Adrenal gland (tissue), 9 donors: ENCODE measurements at regions not wholly inside any gene's neighbourhood (a gene's known extent, or its start where the extent isn't known, plus 50 kb on each side); places are given as distances from the start of the nearest gene placed in this dataset.

Experiments used
- DNase-seq, 7 donors: peaks; one replicate each; pipeline ENCODE4 v3.0.0-alpha.2; 2019 to 2020
- H3K27ac ChIP-seq, 5 donors: fragments of 200-600 bp; sonication (generic) in 4 of 5; 1 replicate in 3 of 5; 2 replicates in 2 of 5; pipeline versions ENCODE4 v1.5.1 to v1.8.0; 2016 to 2020; ENCODE audit warnings: mild to moderate bottlenecking in 1 of 5
- H3K27me3 ChIP-seq: fragments of 200-600 bp; 2 replicates; pipeline ENCODE4 v1.8.0; 2021
- H3K36me3 ChIP-seq, 2 donors: fragments of 200-600 bp; replicated peaks in 1 of 2; 1 replicate in 1 of 2; 2 replicates in 1 of 2; pipeline versions ENCODE4 v1.5.1 to v1.8.0; 2018 to 2022
- H3K4me1 ChIP-seq, 2 donors: fragments of 200-600 bp; replicated peaks in 1 of 2; 1 replicate in 1 of 2; 2 replicates in 1 of 2; pipeline versions ENCODE4 v1.5.1 to v1.8.0; 2018 to 2021
- H3K4me3 ChIP-seq, 4 donors: fragments of 200-600 bp; sonication (generic) in 3 of 4; one replicate each; pipeline ENCODE4 v1.5.1; 2016 to 2018
- H3K9me3 ChIP-seq, 3 donors: fragments of 200-600 bp; sonication (generic) in 1 of 3; replicated peaks in 1 of 3; 1 replicate in 2 of 3; 2 replicates in 1 of 3; pipeline versions ENCODE4 v1.5.1 to v1.8.0; 2016 to 2021
- POLR2A ChIP-seq, 2 donors: fragments of 450-650 bp; IDR thresholded peaks; one replicate each; pipeline ENCODE4 v1.6.1; 2017; ENCODE audit warnings: antibody characterized with exemption in 2 of 2, mild to moderate bottlenecking in 2 of 2, moderate library complexity in 1 of 2
- WGBS, 4 donors: extraction: QIAGEN DNeasy Blood & Tissue Kit in 2 of 4; methylation state at CpG; one replicate each; pipeline versions ENCODE4 v1.1.5 to v1.1.7; 2013 to 2017; 5-methylcytosine and 5-hydroxymethylcytosine counted together
- intact Hi-C, 2 donors: fragments of 100-400 bp; cut with DNase I; formaldehyde crosslinking; loops; one replicate each; pipeline versions ENCODE4 v1.14.1 to v1.15.0; 2022 to 2023
- TF ChIP-seq, protein P1 (sequence below), 6 experiments: fragments of 450-650 bp in 4 of 6; fragments of 200-600 bp in 2 of 6; sonication (generic) in 1 of 6; IDR thresholded peaks; 1 replicate in 5 of 6; 2 replicates in 1 of 6; pipeline versions ENCODE4 v1.5.1 to v1.8.0; 2016 to 2021; ENCODE audit warnings: antibody characterized with exemption in 6 of 6, mild to moderate bottlenecking in 2 of 6, moderate library complexity in 1 of 6
- donor health status: healthy with polysubstance abuse.
- donor health status: Bipolar disorder and iron deficiency.
- donor health status: DM: yes; HTN: yes; CAD: no.
- donor health status: DM: no; HTN: no; CAD: no.
- donor health status: DM: no; HTN: no; CAD: no.

- DNase-seq: no peak
- no peaks in the 10 kb centered on the region for H3K36me3 ChIP-seq
- TF ChIP-seq, protein P1, sequence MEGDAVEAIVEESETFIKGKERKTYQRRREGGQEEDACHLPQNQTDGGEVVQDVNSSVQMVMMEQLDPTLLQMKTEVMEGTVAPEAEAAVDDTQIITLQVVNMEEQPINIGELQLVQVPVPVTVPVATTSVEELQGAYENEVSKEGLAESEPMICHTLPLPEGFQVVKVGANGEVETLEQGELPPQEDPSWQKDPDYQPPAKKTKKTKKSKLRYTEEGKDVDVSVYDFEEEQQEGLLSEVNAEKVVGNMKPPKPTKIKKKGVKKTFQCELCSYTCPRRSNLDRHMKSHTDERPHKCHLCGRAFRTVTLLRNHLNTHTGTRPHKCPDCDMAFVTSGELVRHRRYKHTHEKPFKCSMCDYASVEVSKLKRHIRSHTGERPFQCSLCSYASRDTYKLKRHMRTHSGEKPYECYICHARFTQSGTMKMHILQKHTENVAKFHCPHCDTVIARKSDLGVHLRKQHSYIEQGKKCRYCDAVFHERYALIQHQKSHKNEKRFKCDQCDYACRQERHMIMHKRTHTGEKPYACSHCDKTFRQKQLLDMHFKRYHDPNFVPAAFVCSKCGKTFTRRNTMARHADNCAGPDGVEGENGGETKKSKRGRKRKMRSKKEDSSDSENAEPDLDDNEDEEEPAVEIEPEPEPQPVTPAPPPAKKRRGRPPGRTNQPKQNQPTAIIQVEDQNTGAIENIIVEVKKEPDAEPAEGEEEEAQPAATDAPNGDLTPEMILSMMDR (IDR thresholded peaks at IDR 0.05): no peak
- no peak for TF ChIP-seq POLR2A (IDR thresholded peaks at IDR 0.05)
- H3K4me3 ChIP-seq: no peak overlapping the region
- no peaks in the 10 kb centered on the region for H3K27me3 ChIP-seq
- no peak overlapping the region for H3K27ac ChIP-seq
- peaks cover 0 to 14% of the 10 kb centered on the region in 2 donors for H3K4me1 ChIP-seq
- H3K9me3 ChIP-seq: no peaks in the 10 kb centered on the region
- WGBS, 4 donors: 88 to 97% (median 92%) methylated on average over 1 of the region's 1 CpG
- intact Hi-C loops: no loop called here
Observed at GRCh38 chr3:111319598-111319997, 222.4 kb upstream of the CD96 start.

DNA sequence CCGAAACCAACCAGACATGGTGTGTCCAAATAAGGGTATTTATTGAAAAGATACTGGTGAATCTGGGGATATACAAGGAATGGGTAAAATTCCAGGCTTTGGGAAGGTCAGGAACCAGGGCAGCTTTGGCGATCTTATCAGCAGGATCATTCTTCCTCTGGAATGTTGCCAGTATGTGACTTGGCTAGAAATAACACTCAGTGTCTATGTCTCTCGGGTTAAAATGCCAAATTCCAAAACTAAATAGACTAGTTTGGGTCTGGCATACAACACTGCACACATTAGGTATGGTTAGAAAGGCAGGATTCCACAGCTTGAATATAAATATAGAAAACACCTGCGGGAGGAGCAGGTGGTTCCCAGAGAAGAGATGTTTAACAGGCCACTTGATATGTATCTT, 220.2 kb upstream of the CD96 start:
- TF ChIP-seq, protein P1 (IDR thresholded peaks at IDR 0.05): no peak
- TF ChIP-seq POLR2A (IDR thresholded peaks at IDR 0.05): no peak
- DNase-seq: peak in 2 of 7 donors; percentile 6 to 15
- 39 to 50% (median 46%) methylated on average over 4 of the region's 4 CpGs for WGBS, 4 donors
- Histone ChIP-seq H3K9me3 (no peaks in the 10 kb centered on the region), H3K36me3 (no peaks in the 10 kb centered on the region), H3K4me1 (no peaks in the 10 kb centered on the region), H3K27ac (no peak overlapping the region), H3K4me3 (no peak overlapping the region), H3K27me3 (no peaks in the 10 kb centered on the region)
- intact Hi-C loops: no loop called here

- WGBS, 4 donors: 80 to 96% (median 92%) methylated on average over 3 of the region's 3 CpGs
- no peak for DNase-seq
- Histone ChIP-seq H3K9me3 (no peaks in the 10 kb centered on the region), H3K4me1 (no peaks in the 10 kb centered on the region), H3K4me3 (no peak overlapping the region), H3K36me3 (no peaks in the 10 kb centered on the region), H3K27ac (no peak overlapping the region), H3K27me3 (no peaks in the 10 kb centered on the region)
- TF ChIP-seq POLR2A (IDR thresholded peaks at IDR 0.05): no peak
- TF ChIP-seq, protein P1 (IDR thresholded peaks at IDR 0.05): no peak
- intact Hi-C loops: no loop called here
Observed at GRCh38 chr3:111323019-111323418, 219.0 kb upstream of the CD96 start.

- Histone ChIP-seq H3K4me1 (no peaks in the 10 kb centered on the region), H3K36me3 (no peaks in the 10 kb centered on the region), H3K27ac (no peak overlapping the region), H3K9me3 (no peaks in the 10 kb centered on the region), H3K27me3 (no peaks in the 10 kb centered on the region), H3K4me3 (no peak overlapping the region)
- 41 to 52% (median 45%) methylated on average over 2 of the region's 2 CpGs for WGBS, 4 donors
- TF ChIP-seq, protein P1 (IDR thresholded peaks at IDR 0.05): no peak
- TF ChIP-seq POLR2A (IDR thresholded peaks at IDR 0.05): no peak
- intact Hi-C loops: no loop called here
- no peak for DNase-seq
Observed at GRCh38 chr3:111324151-111324550, 217.8 kb upstream of the CD96 start.
